ENCODE measurements at regions not wholly inside any gene's neighbourhood (a gene's known extent, or its start where the extent isn't known, plus 50 kb on each side); places are given as distances from the start of the nearest gene placed in this dataset.

DNA sequence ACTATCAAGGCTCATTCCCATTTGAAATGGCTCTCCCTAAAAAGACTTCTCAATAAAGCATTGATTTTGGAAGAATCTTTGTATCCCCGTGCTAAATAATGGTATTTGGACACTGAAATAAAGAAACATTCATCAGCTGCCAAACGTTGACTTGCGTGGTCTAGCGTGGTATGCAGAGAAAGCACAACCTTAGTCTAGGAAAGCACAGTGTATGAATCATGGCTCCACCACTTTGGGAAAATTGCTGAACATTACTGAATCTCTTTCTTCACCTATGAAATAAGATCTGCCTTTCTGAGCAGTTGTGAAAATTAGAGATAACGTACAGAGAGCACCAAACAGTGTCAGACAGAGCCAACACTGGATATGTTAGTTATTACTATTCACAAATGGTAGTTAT is 353.9 kb downstream of the SS18 start:
- peaks cover 21% of the 10 kb centered on the region for H3K9me3 Mint-ChIP-seq (ENCODE audit: unreplicated experiment)
- DNase-seq: no peak
- TF ChIP-seq CTCF (IDR thresholded peaks at IDR 0.05; ENCODE audit: partially characterized antibody, unreplicated experiment): no peak
- peak overlapping the region; percentile 99 for H3K27ac Mint-ChIP-seq (ENCODE audit: unreplicated experiment)
- peaks cover 10% of the 10 kb centered on the region for H3K27me3 Mint-ChIP-seq (ENCODE audit: unreplicated experiment)
- H3K4me1 Mint-ChIP-seq (ENCODE audit: low read depth, unreplicated experiment): peaks cover 56% of the 10 kb centered on the region
- H3K4me3 Mint-ChIP-seq (ENCODE audit: unreplicated experiment): no peak overlapping the region
- H3K36me3 Mint-ChIP-seq (ENCODE audit: unreplicated experiment): no peaks in the 10 kb centered on the region

DNA sequence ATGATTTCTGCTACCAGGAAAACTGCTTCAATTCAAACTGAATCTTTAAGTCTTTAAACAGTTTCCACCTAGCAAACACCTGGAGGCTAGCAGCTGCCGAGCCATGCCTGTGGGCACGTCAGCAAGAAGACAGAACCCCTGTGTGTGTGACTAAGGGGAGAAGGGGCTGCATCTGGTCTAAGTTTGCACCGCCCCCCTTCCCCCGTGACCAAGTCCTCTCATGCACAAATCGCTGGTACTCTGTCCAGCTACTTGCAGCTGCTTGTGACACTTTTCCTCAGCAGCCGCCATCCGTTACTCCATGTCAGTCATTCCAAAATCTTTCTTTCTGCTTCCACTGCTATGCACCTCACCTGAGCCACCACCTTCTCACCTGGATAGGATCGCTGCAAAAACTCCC is 355.0 kb downstream of the SS18 start:
- Mint-ChIP-seq H3K4me3 (ENCODE audit: unreplicated experiment) (no peak overlapping the region), H3K27ac (ENCODE audit: unreplicated experiment) (peak overlapping the region; percentile 78), H3K9me3 (ENCODE audit: unreplicated experiment) (peaks cover 21% of the 10 kb centered on the region), H3K27me3 (ENCODE audit: unreplicated experiment) (peaks cover 13% of the 10 kb centered on the region), H3K36me3 (ENCODE audit: unreplicated experiment) (peaks cover 9% of the 10 kb centered on the region), H3K4me1 (ENCODE audit: low read depth, unreplicated experiment) (peaks cover 55% of the 10 kb centered on the region)
- no peak for TF ChIP-seq CTCF (IDR thresholded peaks at IDR 0.05; ENCODE audit: partially characterized antibody, unreplicated experiment)
- DNase-seq: no peak

DNA sequence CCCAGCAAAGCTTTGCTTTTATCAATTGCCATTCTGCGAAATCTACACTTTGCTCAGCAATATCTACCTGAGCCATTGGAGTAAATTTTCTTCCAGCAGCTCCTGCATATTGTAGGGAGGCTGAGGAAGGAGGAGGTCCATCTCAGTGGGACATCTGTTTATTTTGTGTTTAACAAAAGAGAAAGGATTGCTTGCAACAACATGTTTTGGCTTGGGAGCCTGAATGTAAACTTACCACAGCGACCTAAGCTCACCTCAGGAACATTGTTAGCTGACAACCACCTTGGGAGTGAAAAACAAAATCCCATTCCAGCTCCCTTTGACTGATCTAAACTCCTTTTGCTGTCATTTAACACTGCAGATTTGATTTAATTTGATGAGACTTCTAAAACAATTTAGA is 356.1 kb downstream of the SS18 start:
- Mint-ChIP-seq H3K4me1 (ENCODE audit: low read depth, unreplicated experiment) (peaks cover 48% of the 10 kb centered on the region), H3K9me3 (ENCODE audit: unreplicated experiment) (peaks cover 21% of the 10 kb centered on the region), H3K27ac (ENCODE audit: unreplicated experiment) (no peak overlapping the region), H3K36me3 (ENCODE audit: unreplicated experiment) (peaks cover 11% of the 10 kb centered on the region), H3K27me3 (ENCODE audit: unreplicated experiment) (peaks cover 13% of the 10 kb centered on the region), H3K4me3 (ENCODE audit: unreplicated experiment) (no peak overlapping the region)
- TF ChIP-seq CTCF (IDR thresholded peaks at IDR 0.05; ENCODE audit: partially characterized antibody, unreplicated experiment): no peak
- no peak for DNase-seq

- Mint-ChIP-seq H3K36me3 (ENCODE audit: unreplicated experiment) (peaks cover 11% of the 10 kb centered on the region), H3K4me3 (ENCODE audit: unreplicated experiment) (no peak overlapping the region), H3K9me3 (ENCODE audit: unreplicated experiment) (peaks cover 13% of the 10 kb centered on the region), H3K27me3 (ENCODE audit: unreplicated experiment) (peaks cover 6% of the 10 kb centered on the region), H3K27ac (ENCODE audit: unreplicated experiment) (no peak overlapping the region), H3K4me1 (ENCODE audit: low read depth, unreplicated experiment) (peaks cover 38% of the 10 kb centered on the region)
- no peak for TF ChIP-seq CTCF (IDR thresholded peaks at IDR 0.05; ENCODE audit: partially characterized antibody, unreplicated experiment)
- DNase-seq: no peak
These were observed 357.6 kb downstream of the SS18 start for GRCh38 chr18:25732862-25733261.

- peaks cover 46% of the 10 kb centered on the region for H3K4me1 Mint-ChIP-seq (ENCODE audit: low read depth, unreplicated experiment)
- peaks cover 9% of the 10 kb centered on the region for H3K27me3 Mint-ChIP-seq (ENCODE audit: unreplicated experiment)
- DNase-seq: no peak
- peaks cover 11% of the 10 kb centered on the region for H3K36me3 Mint-ChIP-seq (ENCODE audit: unreplicated experiment)
- H3K4me3 Mint-ChIP-seq (ENCODE audit: unreplicated experiment): no peak overlapping the region
- H3K27ac Mint-ChIP-seq (ENCODE audit: unreplicated experiment): no peak overlapping the region
- no peak for TF ChIP-seq CTCF (IDR thresholded peaks at IDR 0.05; ENCODE audit: partially characterized antibody, unreplicated experiment)
- H3K9me3 Mint-ChIP-seq (ENCODE audit: unreplicated experiment): peaks cover 14% of the 10 kb centered on the region
These were observed 361.3 kb downstream of the SS18 start for GRCh38 chr18:25729072-25729471.

Measured in glutamatergic neuron (in vitro differentiated cells).